22Rv1 (cell line): ENCODE measurements at regions not wholly inside any gene's neighbourhood (a gene's known extent, or its start where the extent isn't known, plus 50 kb on each side); places are given as distances from the start of the nearest gene placed in this dataset.
"Not testable (repeated sequence)": the region's sequence is repeated elsewhere in the genome, so short reads cannot be mapped to it uniquely, and the experiment has no call there.

Source experiments
- ZFX ChIP-seq: fragments of 450-650 bp; IDR thresholded peaks from 2 replicates; pipeline ENCODE4 v1.6.1; 2017; ENCODE audit warnings: antibody characterized with exemption, borderline replicate concordance
- TF ChIP-seq, protein P1 (sequence below): fragments of 450-650 bp; IDR thresholded peaks from 2 replicates; pipeline ENCODE4 v1.5.1; 2017; ENCODE audit warnings: mild to moderate bottlenecking

DNA sequence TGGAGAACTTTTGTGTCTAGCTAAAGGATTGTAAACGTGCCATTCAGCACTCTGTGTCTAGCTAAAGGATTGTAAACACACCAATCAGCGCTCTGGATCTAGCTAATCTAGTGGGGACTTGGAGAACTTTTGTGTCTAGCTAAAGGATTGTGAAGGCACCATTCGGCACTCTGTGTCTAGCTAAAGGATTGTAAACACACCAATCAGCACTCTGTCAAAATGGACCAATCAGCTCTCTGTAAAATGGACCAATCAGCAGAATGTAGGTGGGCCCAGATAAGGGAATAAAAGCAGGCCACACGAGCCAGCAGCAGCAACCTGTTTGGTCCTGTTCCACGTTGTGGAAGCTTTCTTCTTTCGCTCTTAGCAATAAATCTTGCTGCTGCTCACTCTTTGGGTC is 98.4 kb upstream of the UBASH3B start:
- TF ChIP-seq, protein P1, sequence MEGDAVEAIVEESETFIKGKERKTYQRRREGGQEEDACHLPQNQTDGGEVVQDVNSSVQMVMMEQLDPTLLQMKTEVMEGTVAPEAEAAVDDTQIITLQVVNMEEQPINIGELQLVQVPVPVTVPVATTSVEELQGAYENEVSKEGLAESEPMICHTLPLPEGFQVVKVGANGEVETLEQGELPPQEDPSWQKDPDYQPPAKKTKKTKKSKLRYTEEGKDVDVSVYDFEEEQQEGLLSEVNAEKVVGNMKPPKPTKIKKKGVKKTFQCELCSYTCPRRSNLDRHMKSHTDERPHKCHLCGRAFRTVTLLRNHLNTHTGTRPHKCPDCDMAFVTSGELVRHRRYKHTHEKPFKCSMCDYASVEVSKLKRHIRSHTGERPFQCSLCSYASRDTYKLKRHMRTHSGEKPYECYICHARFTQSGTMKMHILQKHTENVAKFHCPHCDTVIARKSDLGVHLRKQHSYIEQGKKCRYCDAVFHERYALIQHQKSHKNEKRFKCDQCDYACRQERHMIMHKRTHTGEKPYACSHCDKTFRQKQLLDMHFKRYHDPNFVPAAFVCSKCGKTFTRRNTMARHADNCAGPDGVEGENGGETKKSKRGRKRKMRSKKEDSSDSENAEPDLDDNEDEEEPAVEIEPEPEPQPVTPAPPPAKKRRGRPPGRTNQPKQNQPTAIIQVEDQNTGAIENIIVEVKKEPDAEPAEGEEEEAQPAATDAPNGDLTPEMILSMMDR: not testable (repeated sequence)
- TF ChIP-seq ZFX: not testable (repeated sequence)
